HG02798 (cell line): ENCODE measurements at regions not wholly inside any gene's neighbourhood (a gene's known extent, or its start where the extent isn't known, plus 50 kb on each side); places are given as distances from the start of the nearest gene placed in this dataset.

ENCODE experiments used
- ATAC-seq: cut with Tn5 transposase; IDR thresholded peaks from one replicate; pipeline ENCODE4 v1.9.1; 2021; ENCODE audit warnings: mild to moderate bottlenecking; ENCODE audit not compliant: unreplicated experiment, poor library complexity

- peak; percentile 99 for ATAC-seq
These were observed 157.6 kb downstream of the HERPUD2 start for GRCh38 chr7:35537067-35538023.

GRCh38 chr7:35536396-35536826, 158.5 kb downstream of the HERPUD2 start:
- no peak for ATAC-seq

- ATAC-seq = no peak
These were observed 161.0 kb downstream of the HERPUD2 start for GRCh38 chr7:35533902-35534301.

GRCh38 chr7:35530124-35531109, 164.5 kb downstream of the HERPUD2 start:
- ATAC-seq = no peak

GRCh38 chr7:35529713-35530112, 165.2 kb downstream of the HERPUD2 start:
- ATAC-seq = no peak

GRCh38 chr7:35528381-35528977, 166.5 kb downstream of the HERPUD2 start:
- no peak for ATAC-seq

- ATAC-seq = no peak
These were observed 168.3 kb downstream of the HERPUD2 start for GRCh38 chr7:35526645-35527044.

GRCh38 chr7:35524112-35524804, 170.7 kb downstream of the HERPUD2 start:
- ATAC-seq = no peak

- no peak for ATAC-seq
These were observed 171.6 kb downstream of the HERPUD2 start for GRCh38 chr7:35523292-35523691.

GRCh38 chr7:35522697-35523096, 172.2 kb downstream of the HERPUD2 start:
- ATAC-seq = no peak

GRCh38 chr7:35521941-35522340, 173.0 kb downstream of the HERPUD2 start:
- ATAC-seq = no peak

GRCh38 chr7:35520810-35521625, 173.9 kb downstream of the HERPUD2 start:
- ATAC-seq = no peak

- ATAC-seq = peak; percentile 87
These were observed 174.7 kb downstream of the HERPUD2 start for GRCh38 chr7:35519971-35520809.

GRCh38 chr7:35518767-35519166, 176.2 kb downstream of the HERPUD2 start:
- no peak for ATAC-seq

GRCh38 chr7:35516498-35516897, 178.4 kb downstream of the HERPUD2 start:
- ATAC-seq = no peak

GRCh38 chr7:35513828-35514227, 181.1 kb downstream of the HERPUD2 start:
- ATAC-seq = no peak

GRCh38 chr7:35513195-35513594, 181.7 kb downstream of the HERPUD2 start:
- no peak for ATAC-seq

GRCh38 chr7:35512716-35513115, 182.2 kb downstream of the HERPUD2 start:
- no peak for ATAC-seq
